NB4 (cell line): ENCODE measurements at regions not wholly inside any gene's neighbourhood (a gene's known extent, or its start where the extent isn't known, plus 50 kb on each side); places are given as distances from the start of the nearest gene placed in this dataset.
A peak's percentile ranks its signal among the peaks of the same experiment; 100 is the strongest.

ENCODE experiments used
- DNase-seq: peaks from one replicate; pipeline ENCODE4 v3.0.0; 2010; ENCODE audit warnings: low read depth
- H3K4me3 ChIP-seq: one replicate; pipeline ENCODE4 v1.5.1; 2011; ENCODE audit warnings: mild to moderate bottlenecking, low read depth, low read length, moderate library complexity
- MAX ChIP-seq: IDR thresholded peaks from 2 replicates; pipeline ENCODE4 v1.6.1; 2011; ENCODE audit warnings: low read depth, low read length
- MYC ChIP-seq: IDR thresholded peaks from 2 replicates; pipeline ENCODE4 v1.6.1; 2011; ENCODE audit warnings: low read depth, low read length
- POLR2A ChIP-seq: IDR thresholded peaks from 2 replicates; pipeline ENCODE4 v1.6.1; 2011; ENCODE audit warnings: mild to moderate bottlenecking; ENCODE audit not compliant: insufficient read length; ENCODE audit errors: extremely low read depth
- TF ChIP-seq, protein P1 (sequence below): IDR thresholded peaks from one replicate; pipeline ENCODE4 v1.5.1; 2012; ENCODE audit warnings: low read depth, low read length

DNA sequence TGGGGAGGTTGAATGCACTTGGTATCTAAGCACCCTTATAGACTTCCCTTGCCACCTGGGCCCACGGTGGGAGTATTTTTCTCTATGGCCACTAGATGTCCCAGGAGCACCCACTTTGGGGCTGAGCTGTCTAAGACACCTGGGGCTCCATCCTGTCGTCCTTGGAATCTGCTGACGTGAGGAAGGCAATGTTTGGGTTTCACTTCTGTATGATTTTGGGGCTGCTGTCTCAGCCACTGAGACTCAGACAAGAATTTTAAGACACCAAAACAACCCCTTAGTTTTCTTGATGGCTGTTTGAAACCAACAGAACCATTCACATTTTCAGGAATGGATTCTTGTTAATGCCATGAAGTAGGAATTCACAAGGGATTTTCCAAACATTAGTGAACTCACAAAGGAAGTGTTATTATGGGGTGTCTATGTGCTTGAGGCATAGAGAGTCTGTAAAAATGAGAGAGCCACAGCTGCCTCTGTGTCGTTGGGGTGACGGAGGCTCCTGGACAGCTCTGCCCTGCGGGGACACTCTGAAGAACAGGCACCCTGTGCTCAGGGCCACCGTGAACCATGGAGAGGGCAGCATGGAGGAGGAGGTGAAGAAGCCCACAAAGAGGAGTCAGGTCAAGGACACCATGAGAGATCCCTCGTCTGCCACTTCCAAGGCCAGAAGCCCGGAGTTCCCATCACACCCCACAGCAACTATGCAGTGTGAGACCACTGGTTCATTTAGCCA lies 106.8 kb upstream of the SPATA13 start:
- no peak overlapping the region for H3K4me3 ChIP-seq
- DNase-seq: peak; percentile 70
- TF ChIP-seq MAX (peak; percentile 54), MYC (no peak), POLR2A (no peak)
- TF ChIP-seq, protein P1, sequence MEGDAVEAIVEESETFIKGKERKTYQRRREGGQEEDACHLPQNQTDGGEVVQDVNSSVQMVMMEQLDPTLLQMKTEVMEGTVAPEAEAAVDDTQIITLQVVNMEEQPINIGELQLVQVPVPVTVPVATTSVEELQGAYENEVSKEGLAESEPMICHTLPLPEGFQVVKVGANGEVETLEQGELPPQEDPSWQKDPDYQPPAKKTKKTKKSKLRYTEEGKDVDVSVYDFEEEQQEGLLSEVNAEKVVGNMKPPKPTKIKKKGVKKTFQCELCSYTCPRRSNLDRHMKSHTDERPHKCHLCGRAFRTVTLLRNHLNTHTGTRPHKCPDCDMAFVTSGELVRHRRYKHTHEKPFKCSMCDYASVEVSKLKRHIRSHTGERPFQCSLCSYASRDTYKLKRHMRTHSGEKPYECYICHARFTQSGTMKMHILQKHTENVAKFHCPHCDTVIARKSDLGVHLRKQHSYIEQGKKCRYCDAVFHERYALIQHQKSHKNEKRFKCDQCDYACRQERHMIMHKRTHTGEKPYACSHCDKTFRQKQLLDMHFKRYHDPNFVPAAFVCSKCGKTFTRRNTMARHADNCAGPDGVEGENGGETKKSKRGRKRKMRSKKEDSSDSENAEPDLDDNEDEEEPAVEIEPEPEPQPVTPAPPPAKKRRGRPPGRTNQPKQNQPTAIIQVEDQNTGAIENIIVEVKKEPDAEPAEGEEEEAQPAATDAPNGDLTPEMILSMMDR: peak; percentile 80

DNA sequence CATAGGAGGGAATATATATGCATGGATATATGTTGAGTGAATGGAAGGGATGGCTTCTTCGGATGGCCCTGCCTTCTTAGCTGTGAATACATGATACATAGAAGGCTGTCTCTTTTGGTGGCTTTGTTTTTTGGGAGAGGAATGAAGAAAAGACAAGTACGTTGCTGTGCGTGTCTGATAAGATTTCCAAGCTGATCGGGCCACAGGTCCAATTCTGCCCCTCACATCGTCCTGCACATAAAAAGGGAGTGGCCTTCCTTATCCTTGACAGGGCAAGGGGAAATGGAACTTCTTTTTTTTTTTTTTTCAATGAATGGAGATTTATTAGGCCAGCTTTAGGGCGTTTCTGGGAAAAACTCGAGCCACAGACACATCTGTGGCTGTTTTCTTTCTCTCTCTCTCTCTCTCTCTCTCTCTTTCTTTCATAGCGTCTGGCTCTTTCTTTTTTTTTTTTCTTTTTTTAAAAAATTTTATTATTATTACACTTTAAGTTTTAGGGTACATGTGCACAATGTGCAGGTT lies 103.8 kb upstream of the SPATA13 start:
- no peak for TF ChIP-seq MYC
- TF ChIP-seq, protein P1: no peak
- no peak for TF ChIP-seq MAX
- TF ChIP-seq POLR2A: no peak
- DNase-seq: no peak
- no peak overlapping the region for H3K4me3 ChIP-seq

DNA sequence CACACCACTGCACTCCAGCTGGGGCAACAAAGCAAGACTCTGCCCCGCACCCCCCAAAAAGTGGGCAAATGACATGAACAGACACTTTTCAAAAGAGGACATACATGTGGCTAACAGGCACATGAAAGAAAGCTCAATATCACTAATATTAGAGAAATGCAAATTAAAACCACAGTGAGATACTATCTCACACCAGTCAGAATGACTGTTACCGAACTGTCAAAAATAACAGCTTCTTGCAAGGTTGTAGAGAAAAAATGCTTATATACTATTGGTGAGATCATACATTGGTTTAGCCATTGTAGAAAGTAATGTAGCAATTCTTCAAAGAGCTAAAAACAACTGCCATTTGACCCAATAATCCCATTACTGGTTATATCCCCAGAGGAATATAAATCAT lies 99.5 kb upstream of the SPATA13 start:
- TF ChIP-seq, protein P1: no peak
- no peak for TF ChIP-seq MYC
- TF ChIP-seq POLR2A: no peak
- TF ChIP-seq MAX: no peak
- H3K4me3 ChIP-seq: no peak overlapping the region
- no peak for DNase-seq

GRCh38 chr13:24063281-24063877 lies 97.1 kb upstream of the SPATA13 start:
- no peak overlapping the region for H3K4me3 ChIP-seq
- no peak for TF ChIP-seq MYC
- TF ChIP-seq, protein P1: no peak
- TF ChIP-seq POLR2A: no peak
- no peak for TF ChIP-seq MAX
- peak; percentile 25 for DNase-seq

GRCh38 chr13:24064371-24064770 lies 96.1 kb upstream of the SPATA13 start:
- no peak for TF ChIP-seq MYC
- TF ChIP-seq, protein P1: no peak
- no peak for TF ChIP-seq POLR2A
- no peak for TF ChIP-seq MAX
- peak; percentile 29 for DNase-seq
- H3K4me3 ChIP-seq: no peak overlapping the region
